GM12878 (cell line): ENCODE measurements at regions not wholly inside any gene's neighbourhood (a gene's known extent, or its start where the extent isn't known, plus 50 kb on each side); places are given as distances from the start of the nearest gene placed in this dataset.
A peak's percentile ranks its signal among the peaks of the same experiment; 100 is the strongest.

Experiments
- ATAC-seq: fragments of 200-7000 bp; cut with Tn5 transposase; 3 replicates; pipeline ENCODE4 v1.9.1; 2020; ENCODE audit warnings: mild to moderate bottlenecking, moderate library complexity
- BruUV-seq: library from RNA; stranded (reverse); fragments of 400-500 nt; replicated peaks from 2 replicates; lab custom pipeline; 2021; lab: Mats Ljungman, UMichigan
- CTCF ChIA-PET: fragments of 300-600 bp; sonication (Branson Sonifier 250); formaldehyde crosslinking; extraction: SDS; loops from one replicate; lab custom pipeline; 2021; ENCODE audit warnings: inconsistent platforms; lab: Yijun Ruan, JAX
- POLR2A ChIA-PET: fragments of 350-600 bp; formaldehyde crosslinking; extraction: SDS; loops from one replicate; lab custom pipeline; 2021; ENCODE audit warnings: inconsistent platforms; lab: Charles Lee
- RAD21 ChIA-PET: fragments of 300-600 bp; sonication (Branson Sonifier 250); formaldehyde crosslinking; loops from one replicate; lab custom pipeline; 2023; ENCODE audit warnings: antibody characterized with exemption; ENCODE audit not compliant: unreplicated experiment; lab: Charles Lee
- SMC1A ChIA-PET: fragments of 300-600 bp; sonication (Branson Sonifier 250); formaldehyde crosslinking; loops from one replicate; lab custom pipeline; 2023; ENCODE audit not compliant: unreplicated experiment, uncharacterized antibody; lab: Charles Lee
- DNase-seq: peaks from one replicate; pipeline ENCODE4 v3.0.0-alpha.2; 2011; ENCODE audit warnings: low read depth, low spot score
- FAIRE-seq: peaks from 3 replicates; lab custom pipeline; 2011; peaks lifted over from hg19 to GRCh38; lab: Jason Lieb, UNC
- H2AFZ ChIP-seq: 2 replicates; pipeline ENCODE4 v1.6.0; 2011; ENCODE audit warnings: low read depth, low read length, control low read depth; ENCODE audit not compliant: control insufficient read depth
- H3K27ac ChIP-seq: 2 replicates; pipeline ENCODE4 v1.5.1; 2011; ENCODE audit warnings: control low read depth; ENCODE audit not compliant: control insufficient read depth, insufficient read depth
- H3K27me3 ChIP-seq, 2 experiments: replicated peaks in 1 of 2; 2 replicates each; pipeline versions ENCODE4 v1.6.0 to v1.6.1; 2011; ENCODE audit warnings: low read length in 1 of 2; ENCODE audit not compliant: control insufficient read depth in 2 of 2, insufficient read depth in 2 of 2
- H3K36me3 ChIP-seq, 2 experiments: 2 replicates each; pipeline ENCODE4 v1.5.1; 2011; ENCODE audit warnings: low read length in 1 of 2; ENCODE audit not compliant: control insufficient read depth in 2 of 2, insufficient read depth in 2 of 2
- H3K4me1 ChIP-seq: 2 replicates; pipeline ENCODE4 v1.6.1; 2011; ENCODE audit warnings: mild to moderate bottlenecking, low read length, moderate library complexity, mixed read lengths; ENCODE audit not compliant: control insufficient read depth, insufficient read depth
- H3K4me2 ChIP-seq: 2 replicates; pipeline ENCODE4 v1.6.0; 2011; ENCODE audit warnings: control low read depth; ENCODE audit not compliant: control insufficient read depth, insufficient read depth
- H3K4me3 ChIP-seq: fragments of 200-600 bp; sonication (generic); 2 replicates; pipeline ENCODE4 v1.5.1; 2016
- H3K79me2 ChIP-seq: 2 replicates; pipeline ENCODE4 v1.6.0; 2011; ENCODE audit warnings: low read length; ENCODE audit not compliant: control insufficient read depth, insufficient read depth
- H3K9ac ChIP-seq: 2 replicates; pipeline ENCODE4 v1.8.0; 2011; ENCODE audit warnings: low read length, control low read depth, mixed read lengths; ENCODE audit not compliant: control insufficient read depth, insufficient read depth
- H3K9me3 ChIP-seq: replicated peaks from 3 replicates; pipeline ENCODE4 v1.5.1; 2011; ENCODE audit warnings: mild to moderate bottlenecking, low read length; ENCODE audit not compliant: control insufficient read depth, insufficient read depth
- H4K20me1 ChIP-seq: 2 replicates; pipeline ENCODE4 v1.6.0; 2011; ENCODE audit not compliant: control insufficient read depth, insufficient read depth
- BHLHE40 ChIP-seq, 2 experiments: fragments of 450-650 bp in 1 of 2; IDR thresholded peaks; 2 replicates each; pipeline ENCODE4 v1.6.1; 2011 to 2017; ENCODE audit warnings: low read depth in 2 of 2, borderline replicate concordance in 1 of 2, improper control_type of control experiment in 1 of 2, low read length in 1 of 2, mild to moderate bottlenecking in 1 of 2
- BRCA1 ChIP-seq: IDR thresholded peaks from 2 replicates; pipeline ENCODE4 v1.6.1; 2011; ENCODE audit warnings: low read depth, low read length, improper control_type of control experiment
- POLR2AphosphoS2 ChIP-seq: IDR thresholded peaks from 2 replicates; pipeline ENCODE4 v1.6.1; 2011; ENCODE audit warnings: low read depth, mild to moderate bottlenecking, low read length, improper control_type of control experiment, moderate library complexity
- RUNX3 ChIP-seq: IDR thresholded peaks from 2 replicates; pipeline ENCODE4 v1.6.1; 2012; ENCODE audit warnings: low read length, inconsistent platforms
- WGBS: methylation state at CpG from one replicate; pipeline ENCODE4 v1.1.6; 2016; ENCODE audit warnings: low lambda C conversion rate; ENCODE audit not compliant: insufficient replicate concordance, insufficient coverage; ENCODE audit errors: missing lambda C conversion rate; 5-methylcytosine and 5-hydroxymethylcytosine counted together
- in situ Hi-C: fragments of 300-500 bp; cut with MboI; formaldehyde crosslinking; loops from 9 replicates; pipeline ENCODE4 v1.14.3; 2018; ENCODE audit warnings: mixed read lengths
- intact Hi-C: fragments of 100-400 bp; cut with micrococcal nuclease; formaldehyde crosslinking; loops from one replicate; pipeline ENCODE4 v1.14.2; 2022; ENCODE audit not compliant: unreplicated experiment
- TF ChIP-seq, protein P1 (sequence below): fragments of 450-650 bp; IDR thresholded peaks from 2 replicates; pipeline ENCODE4 v1.6.1; 2017; ENCODE audit warnings: mild to moderate bottlenecking, moderate library complexity

DNA sequence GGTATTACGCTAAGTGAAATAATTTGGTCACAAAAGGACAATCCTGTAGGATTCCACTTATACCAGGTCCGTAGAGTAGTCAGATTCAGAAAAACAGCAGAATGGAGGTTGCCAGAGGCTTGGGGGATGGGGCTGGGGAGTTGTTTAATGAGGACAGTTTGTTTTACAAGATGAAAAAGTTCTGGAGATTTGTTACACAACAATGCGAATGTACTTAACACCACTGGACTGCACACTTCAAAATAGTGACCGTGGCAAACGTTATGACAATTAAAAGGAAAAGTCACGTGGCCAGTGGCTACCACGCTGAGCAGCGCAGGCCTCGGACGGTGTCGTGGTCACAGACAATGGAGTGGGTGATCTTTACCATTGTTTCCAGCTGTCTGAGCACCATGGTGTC is 338.1 kb downstream of the SEC14L1 start:
- no peak overlapping the region for H3K27ac ChIP-seq
- no peak overlapping the region for H3K9ac ChIP-seq
- in situ Hi-C loops (no loop called here), intact Hi-C loops (loop anchor here (5.0 kb wide), 1 partner anchor 37 kb away; no protein-coding TSS in a partner anchor)
- no peak for FAIRE-seq
- H3K27me3 ChIP-seq = no peaks in the 10 kb centered on the region
- peaks cover 73% of the 10 kb centered on the region for H3K79me2 ChIP-seq
- POLR2A ChIA-PET = no interaction called here
- no peak overlapping the region for H3K4me3 ChIP-seq
- SMC1A ChIA-PET = no interaction called here
- BruUV-seq = no TSS peak
- H2AFZ ChIP-seq = no peak overlapping the region
- RAD21 ChIA-PET = no interaction called here
- DNase-seq = no peak
- peaks cover 3% of the 10 kb centered on the region; the same call in 1 of the 2 replicates for H4K20me1 ChIP-seq
- CTCF ChIA-PET = no interaction called here
- no peak overlapping the region; the same call in 1 of the 2 replicates for H3K4me2 ChIP-seq
- no peak for ATAC-seq
- no peak for TF ChIP-seq POLR2AphosphoS2
- TF ChIP-seq, protein P1, sequence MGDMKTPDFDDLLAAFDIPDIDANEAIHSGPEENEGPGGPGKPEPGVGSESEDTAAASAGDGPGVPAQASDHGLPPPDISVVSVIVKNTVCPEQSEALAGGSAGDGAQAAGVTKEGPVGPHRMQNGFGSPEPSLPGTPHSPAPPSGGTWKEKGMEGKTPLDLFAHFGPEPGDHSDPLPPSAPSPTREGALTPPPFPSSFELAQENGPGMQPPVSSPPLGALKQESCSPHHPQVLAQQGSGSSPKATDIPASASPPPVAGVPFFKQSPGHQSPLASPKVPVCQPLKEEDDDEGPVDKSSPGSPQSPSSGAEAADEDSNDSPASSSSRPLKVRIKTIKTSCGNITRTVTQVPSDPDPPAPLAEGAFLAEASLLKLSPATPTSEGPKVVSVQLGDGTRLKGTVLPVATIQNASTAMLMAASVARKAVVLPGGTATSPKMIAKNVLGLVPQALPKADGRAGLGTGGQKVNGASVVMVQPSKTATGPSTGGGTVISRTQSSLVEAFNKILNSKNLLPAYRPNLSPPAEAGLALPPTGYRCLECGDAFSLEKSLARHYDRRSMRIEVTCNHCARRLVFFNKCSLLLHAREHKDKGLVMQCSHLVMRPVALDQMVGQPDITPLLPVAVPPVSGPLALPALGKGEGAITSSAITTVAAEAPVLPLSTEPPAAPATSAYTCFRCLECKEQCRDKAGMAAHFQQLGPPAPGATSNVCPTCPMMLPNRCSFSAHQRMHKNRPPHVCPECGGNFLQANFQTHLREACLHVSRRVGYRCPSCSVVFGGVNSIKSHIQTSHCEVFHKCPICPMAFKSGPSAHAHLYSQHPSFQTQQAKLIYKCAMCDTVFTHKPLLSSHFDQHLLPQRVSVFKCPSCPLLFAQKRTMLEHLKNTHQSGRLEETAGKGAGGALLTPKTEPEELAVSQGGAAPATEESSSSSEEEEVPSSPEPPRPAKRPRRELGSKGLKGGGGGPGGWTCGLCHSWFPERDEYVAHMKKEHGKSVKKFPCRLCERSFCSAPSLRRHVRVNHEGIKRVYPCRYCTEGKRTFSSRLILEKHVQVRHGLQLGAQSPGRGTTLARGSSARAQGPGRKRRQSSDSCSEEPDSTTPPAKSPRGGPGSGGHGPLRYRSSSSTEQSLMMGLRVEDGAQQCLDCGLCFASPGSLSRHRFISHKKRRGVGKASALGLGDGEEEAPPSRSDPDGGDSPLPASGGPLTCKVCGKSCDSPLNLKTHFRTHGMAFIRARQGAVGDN = no peak
- no peak for TF ChIP-seq BRCA1
- no peak for TF ChIP-seq BHLHE40 (IDR thresholded peaks at IDR 0.05; ENCODE audit: borderline replicate concordance in 1 of 2, low read depth in 2 of 2, low read length in 1 of 2)
- TF ChIP-seq RUNX3 = 0 out of 2 replicates have a peak, but pooled peaks have one; percentile 11
- TF ChIP-seq, all 136 proteins: peak for 1
- peaks cover 25 to 58% of the 10 kb centered on the region in 2 experiments for H3K36me3 ChIP-seq
- peaks cover 25% of the 10 kb centered on the region for H3K4me1 ChIP-seq
- no peaks in the 10 kb centered on the region; the same call in 2 of the 3 replicates for H3K9me3 ChIP-seq
- 98% methylated on average over 11 of the region's 11 CpGs for WGBS
